Activated T-helper 1 cell treated with anti-CD3 and anti-CD28 coated beads, Interleukin-2, amount 50 U/mL, for 16 hours (primary cell): ENCODE measurements at regions not wholly inside any gene's neighbourhood (a gene's known extent, or its start where the extent isn't known, plus 50 kb on each side); places are given as distances from the start of the nearest gene placed in this dataset.

Experiments used
- DNase-seq, 2 donors: peaks; one replicate each; pipeline ENCODE4 v3.0.0-alpha.2; 2020; ENCODE audit warnings: low read depth in 1 of 2, low spot score in 1 of 2

GRCh38 chr5:56692359-56693219 lies 122.8 kb upstream of the MAP3K1 start:
- no peak for DNase-seq

- no peak for DNase-seq
Measured at GRCh38 chr5:56688402-56688801, 126.9 kb upstream of the MAP3K1 start.

- DNase-seq = no peak
Measured at GRCh38 chr5:56686337-56687195, 128.8 kb upstream of the MAP3K1 start.

- DNase-seq = no peak
Measured at GRCh38 chr5:56685503-56686217, 129.7 kb upstream of the MAP3K1 start.

- no peak for DNase-seq
Measured at GRCh38 chr5:56684159-56684558, 131.2 kb upstream of the MAP3K1 start.

GRCh38 chr5:56683733-56684132 lies 131.6 kb upstream of the MAP3K1 start:
- no peak for DNase-seq

- no peak for DNase-seq
Measured at GRCh38 chr5:56683281-56683680, 132.1 kb upstream of the MAP3K1 start.

GRCh38 chr5:56681346-56681745 lies 134.0 kb upstream of the MAP3K1 start:
- no peak for DNase-seq

GRCh38 chr5:56680731-56681130 lies 134.6 kb upstream of the MAP3K1 start:
- DNase-seq = no peak

- DNase-seq = no peak
Measured at GRCh38 chr5:56677690-56678305, 137.6 kb upstream of the MAP3K1 start.

- no peak for DNase-seq
Measured at GRCh38 chr5:56676091-56676768, 139.1 kb upstream of the MAP3K1 start.

- no peak for DNase-seq
Measured at GRCh38 chr5:56674441-56674840, 140.9 kb upstream of the MAP3K1 start.

- no peak for DNase-seq
Measured at GRCh38 chr5:56673171-56673570, 142.2 kb upstream of the MAP3K1 start.

GRCh38 chr5:56671571-56671970 lies 143.8 kb upstream of the MAP3K1 start:
- DNase-seq = no peak

- DNase-seq = no peak
Measured at GRCh38 chr5:56670916-56671315, 144.4 kb upstream of the MAP3K1 start.

GRCh38 chr5:56669534-56670483 lies 145.5 kb upstream of the MAP3K1 start:
- DNase-seq = no peak

- DNase-seq = no peak
Measured at GRCh38 chr5:56668996-56669395, 146.4 kb upstream of the MAP3K1 start.

GRCh38 chr5:56667692-56668091 lies 147.7 kb upstream of the MAP3K1 start:
- DNase-seq = no peak

- no peak for DNase-seq
Measured at GRCh38 chr5:56666901-56667300, 148.4 kb upstream of the MAP3K1 start.
